GM18868 (cell line): ENCODE measurements at regions not wholly inside any gene's neighbourhood (a gene's known extent, or its start where the extent isn't known, plus 50 kb on each side); places are given as distances from the start of the nearest gene placed in this dataset.

ENCODE experiments used
- ATAC-seq: cut with Tn5 transposase; IDR thresholded peaks from one replicate; pipeline ENCODE4 v1.9.1; 2021; ENCODE audit warnings: mild to moderate bottlenecking, moderate library complexity; ENCODE audit not compliant: unreplicated experiment

GRCh38 chr2:234771176-234771575 lies 180.6 kb upstream of the SH3BP4 start:
- ATAC-seq, result no peak

- ATAC-seq, result no peak
Measured at GRCh38 chr2:234770715-234771141, 181.1 kb upstream of the SH3BP4 start.

GRCh38 chr2:234770031-234770506 lies 181.7 kb upstream of the SH3BP4 start:
- no peak for ATAC-seq

GRCh38 chr2:234768608-234769196 lies 183.1 kb upstream of the SH3BP4 start:
- no peak for ATAC-seq

- no peak for ATAC-seq
Measured at GRCh38 chr2:234765279-234765678, 186.5 kb upstream of the SH3BP4 start.

- ATAC-seq, result no peak
Measured at GRCh38 chr2:234764372-234764771, 187.4 kb upstream of the SH3BP4 start.

- ATAC-seq, result no peak
Measured at GRCh38 chr2:234763002-234763873, 188.6 kb upstream of the SH3BP4 start.

GRCh38 chr2:234761910-234762309 lies 189.9 kb upstream of the SH3BP4 start:
- no peak for ATAC-seq

GRCh38 chr2:234754126-234754525 lies 197.7 kb upstream of the SH3BP4 start:
- no peak for ATAC-seq

- no peak for ATAC-seq
Measured at GRCh38 chr2:234753701-234754100, 198.1 kb upstream of the SH3BP4 start.

GRCh38 chr2:234752966-234753365 lies 198.9 kb upstream of the SH3BP4 start:
- ATAC-seq, result no peak

GRCh38 chr2:234751275-234751973 lies 200.4 kb upstream of the SH3BP4 start:
- no peak for ATAC-seq

- ATAC-seq, result no peak
Measured at GRCh38 chr2:234747833-234748559, 203.8 kb upstream of the SH3BP4 start.

GRCh38 chr2:234747032-234747431 lies 204.8 kb upstream of the SH3BP4 start:
- no peak for ATAC-seq

GRCh38 chr2:234745347-234745746 lies 206.5 kb upstream of the SH3BP4 start:
- no peak for ATAC-seq

GRCh38 chr2:234741976-234742375 lies 209.8 kb upstream of the SH3BP4 start:
- no peak for ATAC-seq

GRCh38 chr2:234739061-234739460 lies 212.8 kb upstream of the SH3BP4 start:
- no peak for ATAC-seq

GRCh38 chr2:234735829-234736228 lies 216.0 kb upstream of the SH3BP4 start:
- ATAC-seq, result no peak

GRCh38 chr2:234733795-234734600 lies 217.8 kb upstream of the SH3BP4 start:
- ATAC-seq, result no peak

- no peak for ATAC-seq
Measured at GRCh38 chr2:234733093-234733489, 218.7 kb upstream of the SH3BP4 start.
